Right renal cortex interstitium (tissue), 3 donors: ENCODE measurements at regions not wholly inside any gene's neighbourhood (a gene's known extent, or its start where the extent isn't known, plus 50 kb on each side); places are given as distances from the start of the nearest gene placed in this dataset.
"Not testable (repeated sequence)": the region's sequence is repeated elsewhere in the genome, so short reads cannot be mapped to it uniquely, and the experiment has no call there.

Experiments
- DNase-seq, 3 donors: peaks; one replicate each; pipeline ENCODE4 v3.0.0-alpha.2; 2013; ENCODE audit warnings: low read depth in 3 of 3, low spot score in 2 of 3

- DNase-seq: no peak
Observed at GRCh38 chr1:168490306-168490705, 53.5 kb downstream of the XCL2 start.

GRCh38 chr1:168488138-168488537, 55.7 kb downstream of the XCL2 start:
- no peak for DNase-seq

GRCh38 chr1:168486820-168487219, 57.0 kb downstream of the XCL2 start:
- not testable (repeated sequence) for DNase-seq

- no peak for DNase-seq
Observed at GRCh38 chr1:168485048-168485447, 58.7 kb downstream of the XCL2 start.

- no peak for DNase-seq
Observed at GRCh38 chr1:168484083-168484482, 59.7 kb downstream of the XCL2 start.

GRCh38 chr1:168483539-168483938, 60.3 kb downstream of the XCL2 start:
- no peak for DNase-seq

GRCh38 chr1:168482106-168482505, 61.7 kb downstream of the XCL2 start:
- DNase-seq: no peak

GRCh38 chr1:168481586-168481985, 62.2 kb downstream of the XCL2 start:
- DNase-seq: no peak

GRCh38 chr1:168480997-168481396, 62.8 kb downstream of the XCL2 start:
- DNase-seq: no peak

GRCh38 chr1:168477792-168478191, 66.0 kb downstream of the XCL2 start:
- no peak for DNase-seq

- no peak for DNase-seq
Observed at GRCh38 chr1:168476588-168477385, 67.0 kb downstream of the XCL2 start.

GRCh38 chr1:168474322-168474721, 69.5 kb downstream of the XCL2 start:
- DNase-seq: no peak

GRCh38 chr1:168473126-168473525, 70.7 kb downstream of the XCL2 start:
- DNase-seq: no peak

GRCh38 chr1:168472223-168472622, 71.6 kb downstream of the XCL2 start:
- no peak for DNase-seq

- DNase-seq: no peak
Observed at GRCh38 chr1:168470901-168471431, 72.8 kb downstream of the XCL2 start.

- DNase-seq: no peak
Observed at GRCh38 chr1:168469690-168470089, 74.1 kb downstream of the XCL2 start.

GRCh38 chr1:168468822-168469221, 75.0 kb downstream of the XCL2 start:
- DNase-seq: no peak

GRCh38 chr1:168468042-168468809, 75.6 kb downstream of the XCL2 start:
- no peak for DNase-seq

GRCh38 chr1:168467452-168467851, 76.3 kb downstream of the XCL2 start:
- DNase-seq: no peak

- no peak for DNase-seq
Observed at GRCh38 chr1:168466714-168467131, 77.1 kb downstream of the XCL2 start.

- DNase-seq: peak; percentile 68 to 76 (median 69)
Observed at GRCh38 chr1:168466092-168466713, 77.6 kb downstream of the XCL2 start.
